ENCODE measurements at regions not wholly inside any gene's neighbourhood (a gene's known extent, or its start where the extent isn't known, plus 50 kb on each side); places are given as distances from the start of the nearest gene placed in this dataset.
A peak's percentile ranks its signal among the peaks of the same experiment; 100 is the strongest.

- TF ChIP-seq ZNF710 (CRISPR knock-in tag; IDR thresholded peaks at IDR 0.05; ENCODE audit: borderline replicate concordance) (0 out of 2 replicates have a peak, but pooled peaks have one; percentile 18), STAG1 (CRISPR knock-in tag; IDR thresholded peaks at IDR 0.05) (peak; percentile 66), MEF2D (CRISPR knock-in tag; IDR thresholded peaks at IDR 0.05) (peak; percentile 22; the same call in 1 of the 2 replicates), ZBTB38 (CRISPR knock-in tag; IDR thresholded peaks at IDR 0.05) (peak; percentile 53; the same call in 1 of the 2 replicates), ZBTB4 (CRISPR knock-in tag; IDR thresholded peaks at IDR 0.05; ENCODE audit: borderline replicate concordance) (0 out of 2 replicates have a peak, but pooled peaks have one; percentile 17), CTCF (CRISPR knock-in tag; IDR thresholded peaks at IDR 0.05) (peak; percentile 74), SALL1 (CRISPR knock-in tag; IDR thresholded peaks at IDR 0.05) (peak; percentile 14; the same call in 1 of the 2 replicates), HIVEP1 (CRISPR knock-in tag; IDR thresholded peaks at IDR 0.05) (peak; percentile 33; the same call in 1 of the 2 replicates), RFXAP (CRISPR knock-in tag; IDR thresholded peaks at IDR 0.05; ENCODE audit: borderline replicate concordance) (0 out of 2 replicates have a peak, but pooled peaks have one; percentile 29), ZFY (CRISPR knock-in tag; IDR thresholded peaks at IDR 0.05) (0 out of 2 replicates have a peak, but pooled peaks have one; percentile 19), TGIF2 (CRISPR knock-in tag; IDR thresholded peaks at IDR 0.05) (peak; percentile 50; the same call in 1 of the 2 replicates), RAD21 (CRISPR knock-in tag; IDR thresholded peaks at IDR 0.05) (peak; percentile 76), TFAP4 (IDR thresholded peaks at IDR 0.05; ENCODE audit: borderline replicate concordance, low read depth) (peak; percentile 36; the same call in 1 of the 2 replicates), KDM2A (CRISPR knock-in tag; IDR thresholded peaks at IDR 0.05; ENCODE audit: borderline replicate concordance, low read depth) (0 out of 2 replicates have a peak, but pooled peaks have one; percentile 23)
Observed at GRCh38 chr16:29181921-29182411, 197.1 kb downstream of the LAT start (continued).

Data from HepG2 (cell line).